HepG2 (cell line): ENCODE measurements at regions not wholly inside any gene's neighbourhood (a gene's known extent, or its start where the extent isn't known, plus 50 kb on each side); places are given as distances from the start of the nearest gene placed in this dataset.

ENCODE experiments used
- ATAC-seq: fragments of 200-7000 bp; cut with Tn5 transposase; 3 replicates; pipeline ENCODE4 v1.9.1; 2020; ENCODE audit warnings: mild to moderate bottlenecking, moderate library complexity
- BruUV-seq: library from RNA; stranded (reverse); fragments of 400-500 nt; replicated peaks from 2 replicates; lab custom pipeline; 2021; lab: Mats Ljungman, UMichigan
- CTCF ChIA-PET: fragments of 300-600 bp; formaldehyde crosslinking; extraction: SDS; loops from one replicate; lab custom pipeline; 2021; ENCODE audit warnings: low total read pairs, inconsistent platforms, low intra/inter-chr PET ratio; lab: Yijun Ruan, JAX
- POLR2A ChIA-PET: fragments of 350-600 bp; sonication (Branson Sonifier 250); formaldehyde crosslinking; loops from one replicate; lab custom pipeline; 2020; ENCODE audit warnings: antibody characterized with exemption, inconsistent platforms; lab: Yijun Ruan, JAX
- DNase-seq: peaks from one replicate; pipeline ENCODE4 v3.0.0-alpha.2; 2015; ENCODE audit warnings: low spot score
- FAIRE-seq: peaks from 3 replicates; lab custom pipeline; 2011; peaks lifted over from hg19 to GRCh38; lab: Jason Lieb, UNC
- H2AFZ ChIP-seq: one replicate; pipeline ENCODE4 v1.6.1; 2011; ENCODE audit warnings: low read length, inconsistent platforms
- H3K27ac ChIP-seq: fragments of 300-600 bp; 3 replicates; pipeline ENCODE4 v1.8.0; 2011; ENCODE audit warnings: mixed run types, mild to moderate bottlenecking, mixed read lengths, low read length, inconsistent platforms; ENCODE audit not compliant: insufficient read depth; ENCODE audit errors: extremely low read length
- H3K27me3 ChIP-seq, 2 experiments: fragments of 200-600 bp in 1 of 2; 2 replicates in 1 of 2; 3 replicates in 1 of 2; pipeline versions ENCODE4 v1.6.0 to v1.8.0; 2011; ENCODE audit warnings: low read length in 2 of 2, mild to moderate bottlenecking in 2 of 2, moderate library complexity in 2 of 2, inconsistent platforms in 1 of 2; ENCODE audit not compliant: insufficient read depth in 2 of 2, control insufficient read depth in 1 of 2
- H3K36me3 ChIP-seq, 2 experiments: fragments of 200-600 bp in 1 of 2; replicated peaks in 1 of 2; 2 replicates in 1 of 2; 3 replicates in 1 of 2; pipeline versions ENCODE4 v1.5.1 to v1.8.0; 2011; ENCODE audit warnings: low read length in 2 of 2, inconsistent platforms in 1 of 2; ENCODE audit not compliant: insufficient read depth in 2 of 2, control insufficient read depth in 1 of 2
- H3K4me1 ChIP-seq: 2 replicates; pipeline ENCODE4 v1.5.1; 2012; ENCODE audit warnings: low read length, inconsistent platforms; ENCODE audit not compliant: insufficient read depth
- H3K4me2 ChIP-seq: 2 replicates; pipeline ENCODE4 v1.6.0; 2011; ENCODE audit warnings: low read depth, low read length, inconsistent platforms
- H3K4me3 ChIP-seq, 3 experiments: fragments of 200-600 bp in 1 of 3; sonication (generic), shearing (Covaris generic) in 1 of 3; replicated peaks in 1 of 3; 2 replicates each; pipeline ENCODE4 v1.5.1; 2011 to 2016; ENCODE audit warnings: low read length in 3 of 3, inconsistent platforms in 2 of 3, low read depth in 2 of 3, mild to moderate bottlenecking in 2 of 3, control low read depth in 1 of 3, mixed read lengths in 1 of 3; ENCODE audit not compliant: insufficient read depth in 1 of 3
- H3K79me2 ChIP-seq: one replicate; pipeline ENCODE4 v1.6.1; 2011; ENCODE audit warnings: low read length, inconsistent platforms; ENCODE audit not compliant: insufficient read depth
- H3K9ac ChIP-seq: 2 replicates; pipeline ENCODE4 v1.6.0; 2011; ENCODE audit warnings: mild to moderate bottlenecking, low read depth, low read length, inconsistent platforms; ENCODE audit not compliant: insufficient read depth
- H3K9me3 ChIP-seq: 2 replicates; pipeline ENCODE4 v1.5.1; 2012; ENCODE audit warnings: mild to moderate bottlenecking, low read length
- H4K20me1 ChIP-seq: 2 replicates; pipeline ENCODE4 v1.6.0; 2011; ENCODE audit warnings: inconsistent platforms, mild to moderate bottlenecking, low read length, moderate library complexity; ENCODE audit not compliant: insufficient read depth
- ATF7-NPFF ChIP-seq: sonication (generic); formaldehyde crosslinking; IDR thresholded peaks from 2 replicates; pipeline ENCODE4 v1.8.1; 2023; ENCODE audit warnings: mild to moderate bottlenecking, low read depth, missing genetic modification reagents, moderate library complexity
- CHD2 ChIP-seq: IDR thresholded peaks from 2 replicates; pipeline ENCODE4 v1.6.1; 2011; ENCODE audit warnings: low read depth, low read length, improper control_type of control experiment
- MED1 ChIP-seq: sonication (generic); formaldehyde crosslinking; IDR thresholded peaks from 2 replicates; pipeline ENCODE4 v1.4.0; 2020; ENCODE audit warnings: missing genetic modification reagents
- ZBTB25 ChIP-seq: IDR thresholded peaks from 2 replicates; pipeline ENCODE4 v1.6.1; 2018; ENCODE audit warnings: missing genetic modification reagents
- ZMYM2 ChIP-seq: sonication (generic); formaldehyde crosslinking; IDR thresholded peaks from 2 replicates; pipeline ENCODE4 v1.8.0; 2022; ENCODE audit warnings: mild to moderate bottlenecking, missing genetic modification reagents
- ZNF263 ChIP-seq: sonication (generic); formaldehyde crosslinking; IDR thresholded peaks from 2 replicates; pipeline ENCODE4 v1.4.0; 2020; ENCODE audit warnings: missing genetic modification reagents
- ZNF572 ChIP-seq: sonication (generic); formaldehyde crosslinking; IDR thresholded peaks from 2 replicates; pipeline ENCODE4 v1.5.1; 2020; ENCODE audit warnings: mild to moderate bottlenecking, missing genetic modification reagents
- ZNF629 ChIP-seq: sonication (generic); formaldehyde crosslinking; conservative IDR thresholded peaks from 2 replicates; pipeline ENCODE4 v1.5.0; 2020; ENCODE audit warnings: missing genetic modification reagents
- WGBS: methylation state at CpG from one replicate; pipeline ENCODE4 v1.1.6; 2017; ENCODE audit warnings: low lambda C conversion rate; 5-methylcytosine and 5-hydroxymethylcytosine counted together
- in situ Hi-C: cut with HindIII; loops from 2 replicates; pipeline ENCODE4 v1.10.0; 2017; ENCODE audit warnings: low pct_unique_long_range_greater_than_20kb; ENCODE audit not compliant: extremely low pct_ligation_motif_present
- intact Hi-C: fragments of 100-400 bp; cut with micrococcal nuclease; formaldehyde crosslinking; loops from one replicate; pipeline ENCODE4 v1.10.0; 2022; ENCODE audit not compliant: unreplicated experiment
- TF ChIP-seq, protein P1 (sequence below): sonication (generic); formaldehyde crosslinking; IDR thresholded peaks from 2 replicates; pipeline ENCODE4 v1.5.1; 2020; ENCODE audit warnings: mild to moderate bottlenecking, missing genetic modification reagents, moderate library complexity

DNA sequence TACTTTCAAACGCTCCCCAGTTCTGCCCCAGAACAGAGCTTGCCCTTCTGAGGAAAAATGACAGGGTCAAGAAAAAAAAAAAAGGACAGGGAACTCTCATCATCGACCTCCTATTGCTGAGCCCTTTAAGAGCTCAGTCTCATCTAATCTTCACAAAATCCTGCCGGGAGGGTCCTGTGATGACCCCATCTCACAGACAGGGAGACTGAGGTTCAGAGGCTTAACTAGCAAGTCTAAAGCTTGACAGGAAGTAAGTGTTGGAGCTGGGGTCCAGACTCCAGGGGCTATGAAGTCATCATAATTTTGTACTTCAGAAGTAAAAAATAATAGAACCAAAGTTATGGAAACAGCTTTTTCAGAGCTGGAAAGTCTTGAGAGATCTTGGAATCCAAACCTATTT, 171.1 kb upstream of the MYCN start:
- no peak for ATAC-seq
- POLR2A ChIA-PET, result no interaction called here
- Histone ChIP-seq H3K9ac (no peak overlapping the region), H3K4me3 (no peak overlapping the region), H2AFZ (no peak overlapping the region), H3K9me3 (no peaks in the 10 kb centered on the region), H3K36me3 (no peaks in the 10 kb centered on the region), H4K20me1 (peaks cover 19% of the 10 kb centered on the region; the same call in 1 of the 2 replicates), H3K4me1 (peaks cover 27% of the 10 kb centered on the region), H3K4me2 (no peak overlapping the region), H3K27me3 (peaks cover 14 to 87% of the 10 kb centered on the region in 2 experiments), H3K27ac (no peak overlapping the region), H3K79me2 (no peaks in the 10 kb centered on the region)
- no peak for DNase-seq
- CTCF ChIA-PET, result no interaction called here
- no TSS peak for BruUV-seq
- WGBS, result 36% methylated on average over 3 of the region's 3 CpGs
- FAIRE-seq, result no peak
- intact Hi-C loops (no loop called here), in situ Hi-C loops (no loop called here)
- TF ChIP-seq ATF7-NPFF, result no peak
- TF ChIP-seq ZNF572 (CRISPR knock-in tag), result no peak
- no peak for TF ChIP-seq MED1
- no peak for TF ChIP-seq CHD2
- peak; percentile 67 for TF ChIP-seq ZNF629
- TF ChIP-seq ZMYM2 (CRISPR knock-in tag), result no peak

DNA sequence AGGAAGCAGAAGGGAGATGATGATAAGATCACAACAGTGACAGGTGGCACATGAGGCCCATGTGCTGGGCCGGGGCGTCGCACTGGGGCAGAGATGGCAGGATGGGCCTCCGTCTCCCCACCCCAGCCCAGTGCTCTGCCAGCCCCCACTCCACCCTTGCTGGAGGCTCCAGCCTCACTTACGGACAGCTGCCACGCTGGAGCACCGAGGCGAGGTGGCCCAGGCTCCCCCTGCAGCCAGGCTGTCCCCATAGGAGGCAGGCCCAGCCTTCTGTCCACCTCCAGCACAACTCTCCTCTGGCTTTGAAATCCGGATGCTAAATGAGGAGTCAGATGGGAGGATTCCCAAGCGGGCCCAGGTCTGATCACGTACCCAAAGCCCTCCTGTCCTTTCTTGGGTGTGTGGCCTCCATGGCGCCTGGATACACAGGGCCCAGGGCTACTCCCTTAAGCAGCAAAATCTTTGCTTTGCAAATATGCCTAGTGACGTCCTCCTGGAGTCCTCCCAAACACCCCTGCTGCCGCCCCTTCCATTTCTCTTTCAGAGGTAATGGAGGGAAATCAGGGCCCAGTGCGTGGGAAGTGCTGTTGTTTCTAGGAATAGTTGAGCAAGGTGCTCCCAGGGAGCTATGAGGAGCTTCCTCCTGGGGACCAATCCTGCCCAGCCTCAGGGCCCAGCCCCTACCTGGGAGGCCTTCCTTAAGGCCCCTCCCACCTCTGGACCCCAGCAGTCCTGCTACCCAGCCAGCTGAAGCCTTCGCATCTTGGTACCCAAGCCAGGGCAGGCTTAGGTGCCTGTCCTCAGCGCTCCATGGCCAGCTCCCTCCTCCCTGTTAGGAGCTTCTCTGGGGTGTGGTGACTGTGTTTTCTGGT, 170.4 kb upstream of the MYCN start:
- no peak for FAIRE-seq
- H3K27me3 ChIP-seq, result peaks cover 10 to 81% of the 10 kb centered on the region in 2 experiments
- 62% methylated on average over 13 of the region's 17 CpGs for WGBS
- TF ChIP-seq ZNF263 (peak; percentile 27; the same call in 1 of the 2 replicates), ZBTB25 (CRISPR knock-in tag) (no peak)
- TF ChIP-seq, protein P1, sequence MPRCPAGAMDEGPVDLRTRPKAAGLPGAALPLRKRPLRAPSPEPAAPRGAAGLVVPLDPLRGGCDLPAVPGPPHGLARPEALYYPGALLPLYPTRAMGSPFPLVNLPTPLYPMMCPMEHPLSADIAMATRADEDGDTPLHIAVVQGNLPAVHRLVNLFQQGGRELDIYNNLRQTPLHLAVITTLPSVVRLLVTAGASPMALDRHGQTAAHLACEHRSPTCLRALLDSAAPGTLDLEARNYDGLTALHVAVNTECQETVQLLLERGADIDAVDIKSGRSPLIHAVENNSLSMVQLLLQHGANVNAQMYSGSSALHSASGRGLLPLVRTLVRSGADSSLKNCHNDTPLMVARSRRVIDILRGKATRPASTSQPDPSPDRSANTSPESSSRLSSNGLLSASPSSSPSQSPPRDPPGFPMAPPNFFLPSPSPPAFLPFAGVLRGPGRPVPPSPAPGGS (CRISPR knock-in tag), result no peak
- ChIA-PET POLR2A (no interaction called here), CTCF (no interaction called here)
- no peak for ATAC-seq
- no peak overlapping the region for H2AFZ ChIP-seq
- intact Hi-C loops (no loop called here), in situ Hi-C loops (no loop called here)
- H3K79me2 ChIP-seq, result no peaks in the 10 kb centered on the region
- H3K36me3 ChIP-seq, result no peaks in the 10 kb centered on the region
- H3K27ac ChIP-seq, result no peak overlapping the region
- no peak overlapping the region for H3K9ac ChIP-seq
- H3K4me3 ChIP-seq, result no peak overlapping the region
- H3K4me1 ChIP-seq, result peaks cover 27% of the 10 kb centered on the region
- H4K20me1 ChIP-seq, result peaks cover 19% of the 10 kb centered on the region; the same call in 1 of the 2 replicates
- H3K4me2 ChIP-seq, result no peak overlapping the region
- no peaks in the 10 kb centered on the region for H3K9me3 ChIP-seq
- BruUV-seq, result no TSS peak
- no peak for DNase-seq
